ENCODE measurements at regions not wholly inside any gene's neighbourhood (a gene's known extent, or its start where the extent isn't known, plus 50 kb on each side); places are given as distances from the start of the nearest gene placed in this dataset.

GRCh38 chr9:78393340-78393739 lies 96.4 kb downstream of the PSAT1 start:
- TF ChIP-seq EZH2 (IDR thresholded peaks at IDR 0.05; ENCODE audit: low read length, missing control alignments) = no peak
- TF ChIP-seq CTCF (conservative IDR thresholded peaks at IDR 0.05 in 1 of 2, IDR thresholded peaks at IDR 0.05 in 1 of 2; ENCODE audit: low read depth in 1 of 2, low read length in 2 of 2) = no peak
- no peaks in the 10 kb centered on the region for H3K36me3 ChIP-seq (ENCODE audit: control insufficient read depth, insufficient read depth, low read length)

GRCh38 chr9:78393932-78394331 lies 97.0 kb downstream of the PSAT1 start:
- H3K4me3 ChIP-seq (replicated peaks in 1 of 4; ENCODE audit: control extremely low read depth in 1 of 4, insufficient read depth in 1 of 4, low read depth in 3 of 4, low read length in 4 of 4) = no peak overlapping the region
- no peaks in the 10 kb centered on the region for H3K9me3 ChIP-seq (ENCODE audit: control insufficient read depth, insufficient read depth, low read depth, low read length)
- no peaks in the 10 kb centered on the region for H3K4me1 ChIP-seq (ENCODE audit: control insufficient read depth, extremely low read depth, insufficient read depth, low read length)
- H2AFZ ChIP-seq (ENCODE audit: low read length) = no peak overlapping the region
- H3K4me2 ChIP-seq (ENCODE audit: extremely low read depth, insufficient read depth, low read length) = no peak overlapping the region
- no peaks in the 10 kb centered on the region for H3K27me3 ChIP-seq (ENCODE audit: control insufficient read depth, insufficient read depth, low read length)
- no peaks in the 10 kb centered on the region for H3K79me2 ChIP-seq (ENCODE audit: control insufficient read depth, insufficient read depth, low read length)
- TF ChIP-seq EZH2 (IDR thresholded peaks at IDR 0.05; ENCODE audit: low read length, missing control alignments) (no peak), CTCF (conservative IDR thresholded peaks at IDR 0.05 in 1 of 2, IDR thresholded peaks at IDR 0.05 in 1 of 2; ENCODE audit: low read depth in 1 of 2, low read length in 2 of 2) (no peak)
- H4K20me1 ChIP-seq (ENCODE audit: control insufficient read depth, extremely low read depth, insufficient read depth, low read length) = no peaks in the 10 kb centered on the region
- no peak for DNase-seq (ENCODE audit: low read depth in 2 of 2)
- no peaks in the 10 kb centered on the region for H3K36me3 ChIP-seq (ENCODE audit: control insufficient read depth, insufficient read depth, low read length)
- no peak overlapping the region for H3K27ac ChIP-seq (ENCODE audit: insufficient read depth, low read length)
- no peak overlapping the region for H3K9ac ChIP-seq (ENCODE audit: insufficient read depth, low read length)

More at GRCh38 chr9:78393340-78393739, 96.4 kb downstream of the PSAT1 start:
- Histone ChIP-seq H3K79me2 (ENCODE audit: control insufficient read depth, insufficient read depth, low read length) (no peaks in the 10 kb centered on the region), H2AFZ (ENCODE audit: low read length) (no peak overlapping the region), H3K4me1 (ENCODE audit: control insufficient read depth, extremely low read depth, insufficient read depth, low read length) (no peaks in the 10 kb centered on the region), H3K4me3 (replicated peaks in 1 of 4; ENCODE audit: control extremely low read depth in 1 of 4, insufficient read depth in 1 of 4, low read depth in 3 of 4, low read length in 4 of 4) (no peak overlapping the region), H3K9me3 (ENCODE audit: control insufficient read depth, insufficient read depth, low read depth, low read length) (no peaks in the 10 kb centered on the region), H3K27ac (ENCODE audit: insufficient read depth, low read length) (no peak overlapping the region), H3K9ac (ENCODE audit: insufficient read depth, low read length) (no peak overlapping the region), H3K4me2 (ENCODE audit: extremely low read depth, insufficient read depth, low read length) (no peak overlapping the region), H3K27me3 (ENCODE audit: control insufficient read depth, insufficient read depth, low read length) (no peaks in the 10 kb centered on the region), H4K20me1 (ENCODE audit: control insufficient read depth, extremely low read depth, insufficient read depth, low read length) (no peaks in the 10 kb centered on the region)
- DNase-seq (ENCODE audit: low read depth in 2 of 2) = no peak

GRCh38 chr9:78396087-78396486 lies 99.2 kb downstream of the PSAT1 start:
- Histone ChIP-seq H2AFZ (ENCODE audit: low read length) (no peak overlapping the region), H3K36me3 (ENCODE audit: control insufficient read depth, insufficient read depth, low read length) (no peaks in the 10 kb centered on the region), H3K4me2 (ENCODE audit: extremely low read depth, insufficient read depth, low read length) (no peak overlapping the region), H3K79me2 (ENCODE audit: control insufficient read depth, insufficient read depth, low read length) (no peaks in the 10 kb centered on the region), H3K9ac (ENCODE audit: insufficient read depth, low read length) (no peak overlapping the region), H3K4me1 (ENCODE audit: control insufficient read depth, extremely low read depth, insufficient read depth, low read length) (no peaks in the 10 kb centered on the region), H3K27me3 (ENCODE audit: control insufficient read depth, insufficient read depth, low read length) (no peaks in the 10 kb centered on the region), H3K9me3 (ENCODE audit: control insufficient read depth, insufficient read depth, low read depth, low read length) (no peaks in the 10 kb centered on the region), H3K27ac (ENCODE audit: insufficient read depth, low read length) (no peak overlapping the region), H4K20me1 (ENCODE audit: control insufficient read depth, extremely low read depth, insufficient read depth, low read length) (no peaks in the 10 kb centered on the region), H3K4me3 (replicated peaks in 1 of 4; ENCODE audit: control extremely low read depth in 1 of 4, insufficient read depth in 1 of 4, low read depth in 3 of 4, low read length in 4 of 4) (no peak overlapping the region)
- no peak for DNase-seq (ENCODE audit: low read depth in 2 of 2)
- no peak for TF ChIP-seq EZH2 (IDR thresholded peaks at IDR 0.05; ENCODE audit: low read length, missing control alignments)
- no peak for TF ChIP-seq CTCF (conservative IDR thresholded peaks at IDR 0.05 in 1 of 2, IDR thresholded peaks at IDR 0.05 in 1 of 2; ENCODE audit: low read depth in 1 of 2, low read length in 2 of 2)
